ENCODE measurements at regions not wholly inside any gene's neighbourhood (a gene's known extent, or its start where the extent isn't known, plus 50 kb on each side); places are given as distances from the start of the nearest gene placed in this dataset.

- no peak for TF ChIP-seq CTCF (conservative IDR thresholded peaks at IDR 0.05 in 1 of 2, IDR thresholded peaks at IDR 0.05 in 1 of 2; ENCODE audit: low read depth in 1 of 2, low read length in 2 of 2)
- no peak for TF ChIP-seq EZH2 (IDR thresholded peaks at IDR 0.05; ENCODE audit: low read length, missing control alignments)
Observed at GRCh38 chr11:26127336-26127735, 204.6 kb upstream of the ANO3 start.

All from fibroblast of lung (primary cell).